ENCODE measurements at regions not wholly inside any gene's neighbourhood (a gene's known extent, or its start where the extent isn't known, plus 50 kb on each side); places are given as distances from the start of the nearest gene placed in this dataset.

- intact Hi-C loops (cut with micrococcal nuclease) = no loop called here
- Histone ChIP-seq H3K79me2 (ENCODE audit: control insufficient read depth, insufficient read depth, low read length) (no peaks in the 10 kb centered on the region), H3K36me3 (replicated peaks in 1 of 2; ENCODE audit: control extremely low read depth in 1 of 2, control insufficient read depth in 1 of 2, extremely low read depth in 1 of 2, insufficient read depth in 2 of 2, low read length in 1 of 2) (no peaks in the 10 kb centered on the region), H3K9me3 (ENCODE audit: control extremely low read depth in 1 of 3, control insufficient read depth in 2 of 3, insufficient read depth in 1 of 3, low read length in 2 of 3) (peaks cover 0 to 4% (median 0%) of the 10 kb centered on the region in 3 donors), H3K4me1 (ENCODE audit: control insufficient read depth in 2 of 2, insufficient read depth in 2 of 2, low read length in 2 of 2) (no peaks in the 10 kb centered on the region), H4K20me1 (ENCODE audit: control insufficient read depth, insufficient read depth, low read length, poor library complexity, severe bottlenecking) (no peaks in the 10 kb centered on the region), H3K9ac (ENCODE audit: low read length) (no peak overlapping the region), H3K4me2 (replicated peaks; ENCODE audit: low read depth, low read length, poor library complexity, severe bottlenecking) (no peak overlapping the region), H3K27ac (ENCODE audit: low read length in 2 of 2) (no peak overlapping the region), H3K27me3 (replicated peaks in 1 of 4; ENCODE audit: control extremely low read depth in 1 of 4, control insufficient read depth in 3 of 4, insufficient read depth in 4 of 4, low read length in 3 of 4) (no peaks in the 10 kb centered on the region), H3K4me3 (ENCODE audit: control extremely low read depth in 1 of 5, extremely low read depth in 1 of 5, insufficient read depth in 1 of 5, low read depth in 2 of 5, low read length in 4 of 5) (no peak overlapping the region), H2AFZ (ENCODE audit: insufficient read depth, low read depth, low read length, poor library complexity, severe bottlenecking) (no peak overlapping the region)
- no peaks in the 10 kb centered on the region for H3K4me1 Mint-ChIP-seq
- no peaks in the 10 kb centered on the region for H3K9me3 Mint-ChIP-seq (ENCODE audit: insufficient read depth)
- no peaks in the 10 kb centered on the region for H3K27me3 Mint-ChIP-seq
- POLR2A ChIA-PET = no interaction called here
- no peak for ATAC-seq (ENCODE audit: low read depth)
- TF ChIP-seq, protein P1, sequence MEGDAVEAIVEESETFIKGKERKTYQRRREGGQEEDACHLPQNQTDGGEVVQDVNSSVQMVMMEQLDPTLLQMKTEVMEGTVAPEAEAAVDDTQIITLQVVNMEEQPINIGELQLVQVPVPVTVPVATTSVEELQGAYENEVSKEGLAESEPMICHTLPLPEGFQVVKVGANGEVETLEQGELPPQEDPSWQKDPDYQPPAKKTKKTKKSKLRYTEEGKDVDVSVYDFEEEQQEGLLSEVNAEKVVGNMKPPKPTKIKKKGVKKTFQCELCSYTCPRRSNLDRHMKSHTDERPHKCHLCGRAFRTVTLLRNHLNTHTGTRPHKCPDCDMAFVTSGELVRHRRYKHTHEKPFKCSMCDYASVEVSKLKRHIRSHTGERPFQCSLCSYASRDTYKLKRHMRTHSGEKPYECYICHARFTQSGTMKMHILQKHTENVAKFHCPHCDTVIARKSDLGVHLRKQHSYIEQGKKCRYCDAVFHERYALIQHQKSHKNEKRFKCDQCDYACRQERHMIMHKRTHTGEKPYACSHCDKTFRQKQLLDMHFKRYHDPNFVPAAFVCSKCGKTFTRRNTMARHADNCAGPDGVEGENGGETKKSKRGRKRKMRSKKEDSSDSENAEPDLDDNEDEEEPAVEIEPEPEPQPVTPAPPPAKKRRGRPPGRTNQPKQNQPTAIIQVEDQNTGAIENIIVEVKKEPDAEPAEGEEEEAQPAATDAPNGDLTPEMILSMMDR (IDR thresholded peaks at IDR 0.05) = no peak
- no peak for TF ChIP-seq EZH2 (IDR thresholded peaks at IDR 0.05; ENCODE audit: borderline replicate concordance, insufficient read depth, low read depth, low read length, poor library complexity, severe bottlenecking)
- DNase-seq = no peak
- H3K27ac Mint-ChIP-seq = no peak overlapping the region
- CTCF ChIA-PET = no interaction called here
- no peak overlapping the region for H3K4me3 Mint-ChIP-seq
Measured at GRCh38 chr6:51462896-51463295, 624.5 kb downstream of the PKHD1 start.

DNA sequence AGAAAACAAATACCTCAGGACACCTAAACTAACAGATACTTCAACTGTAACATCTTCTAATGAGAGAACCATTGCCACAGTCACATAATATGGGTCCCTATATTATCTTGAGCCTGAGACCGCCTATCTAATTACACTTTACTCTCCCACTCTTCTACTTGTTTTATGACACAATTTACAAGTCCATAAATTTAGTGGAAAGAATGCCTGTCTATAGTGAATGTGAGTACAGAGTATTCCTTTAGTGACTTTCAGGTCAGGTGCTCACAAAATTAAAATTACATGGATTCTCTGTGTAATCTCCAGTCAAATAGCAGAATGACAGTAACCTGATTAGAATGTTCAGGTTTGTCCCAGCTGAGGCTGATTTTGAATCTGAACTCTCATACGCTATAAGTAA, 624.1 kb downstream of the PKHD1 start:
- Mint-ChIP-seq H3K4me3 (no peak overlapping the region), H3K27me3 (no peaks in the 10 kb centered on the region), H3K27ac (no peak overlapping the region), H3K4me1 (no peaks in the 10 kb centered on the region), H3K9me3 (ENCODE audit: insufficient read depth) (no peaks in the 10 kb centered on the region)
- Histone ChIP-seq H3K4me1 (ENCODE audit: control insufficient read depth in 2 of 2, insufficient read depth in 2 of 2, low read length in 2 of 2) (no peaks in the 10 kb centered on the region), H3K79me2 (ENCODE audit: control insufficient read depth, insufficient read depth, low read length) (no peaks in the 10 kb centered on the region), H3K4me2 (replicated peaks; ENCODE audit: low read depth, low read length, poor library complexity, severe bottlenecking) (no peak overlapping the region), H3K27me3 (replicated peaks in 1 of 4; ENCODE audit: control extremely low read depth in 1 of 4, control insufficient read depth in 3 of 4, insufficient read depth in 4 of 4, low read length in 3 of 4) (no peaks in the 10 kb centered on the region), H3K27ac (ENCODE audit: low read length in 2 of 2) (no peak overlapping the region), H4K20me1 (ENCODE audit: control insufficient read depth, insufficient read depth, low read length, poor library complexity, severe bottlenecking) (no peaks in the 10 kb centered on the region), H3K9me3 (ENCODE audit: control extremely low read depth in 1 of 3, control insufficient read depth in 2 of 3, insufficient read depth in 1 of 3, low read length in 2 of 3) (peaks cover 0 to 4% (median 0%) of the 10 kb centered on the region in 3 donors), H3K9ac (ENCODE audit: low read length) (no peak overlapping the region), H2AFZ (ENCODE audit: insufficient read depth, low read depth, low read length, poor library complexity, severe bottlenecking) (no peak overlapping the region), H3K4me3 (ENCODE audit: control extremely low read depth in 1 of 5, extremely low read depth in 1 of 5, insufficient read depth in 1 of 5, low read depth in 2 of 5, low read length in 4 of 5) (no peak overlapping the region), H3K36me3 (replicated peaks in 1 of 2; ENCODE audit: control extremely low read depth in 1 of 2, control insufficient read depth in 1 of 2, extremely low read depth in 1 of 2, insufficient read depth in 2 of 2, low read length in 1 of 2) (no peaks in the 10 kb centered on the region)
- WGBS (ENCODE audit: insufficient coverage) = no CpG with 5 or more reads among the region's 2 CpGs
- ChIA-PET CTCF (no interaction called here), POLR2A (no interaction called here)
- ATAC-seq (ENCODE audit: low read depth) = no peak
- DNase-seq = no peak
- intact Hi-C loops (cut with micrococcal nuclease) = no loop called here
- TF ChIP-seq, protein P1 (IDR thresholded peaks at IDR 0.05) = no peak

Measured in B cell (primary cell).